Right cardiac atrium (tissue), 5 donors: ENCODE measurements at regions not wholly inside any gene's neighbourhood (a gene's known extent, or its start where the extent isn't known, plus 50 kb on each side); places are given as distances from the start of the nearest gene placed in this dataset.
"Not testable (repeated sequence)": the region's sequence is repeated elsewhere in the genome, so short reads cannot be mapped to it uniquely, and the experiment has no call there.

Experiments
- ATAC-seq, 2 donors: fragments of 200-7000 bp; cut with Tn5 transposase; one replicate each; pipeline versions ENCODE4 v1.8.0 to v1.9.1; 2020; ENCODE audit warnings: moderate library complexity in 2 of 2, mild to moderate bottlenecking in 1 of 2
- DNase-seq, 3 donors: peaks; one replicate each; pipeline ENCODE4 v3.0.0-alpha.2; 2020
- H3K27ac ChIP-seq: one replicate; pipeline ENCODE4 v1.5.1; 2013; ENCODE audit warnings: mild to moderate bottlenecking, low read length, control low read depth, moderate library complexity
- H3K27me3 ChIP-seq: one replicate; pipeline ENCODE4 v1.6.1; 2013; ENCODE audit not compliant: control insufficient read depth, insufficient read depth
- H3K4me1 ChIP-seq: one replicate; pipeline ENCODE4 v1.6.1; 2013; ENCODE audit warnings: low read length; ENCODE audit not compliant: control insufficient read depth, insufficient read depth
- H3K4me3 ChIP-seq: one replicate; pipeline ENCODE4 v1.5.1; 2013; ENCODE audit warnings: low read length, control low read depth
- H3K9me3 ChIP-seq: one replicate; pipeline ENCODE4 v1.6.1; 2013; ENCODE audit warnings: low read length; ENCODE audit not compliant: control insufficient read depth
- WGBS: extraction: QIAGEN DNeasy Blood & Tissue Kit; methylation state at CpG from one replicate; pipeline ENCODE4 v1.1.7; 2013; 5-methylcytosine and 5-hydroxymethylcytosine counted together
- intact Hi-C, 4 donors: fragments of 100-400 bp; cut with DNase I; formaldehyde crosslinking; loops; one replicate each; pipeline versions ENCODE4 v1.11.0 to v1.14.0; 2022 to 2023
- donor health status: healthy with polysubstance abuse.
- donor health status: DM: no; HTN: yes; CAD: no.
- donor health status: DM: no; HTN: no; CAD: no.
- donor health status: DM: no; HTN: yes; CAD: no; lungs with severe emphysema.
- donor health status: DM: yes; HTN: yes; CAD: no.

DNA sequence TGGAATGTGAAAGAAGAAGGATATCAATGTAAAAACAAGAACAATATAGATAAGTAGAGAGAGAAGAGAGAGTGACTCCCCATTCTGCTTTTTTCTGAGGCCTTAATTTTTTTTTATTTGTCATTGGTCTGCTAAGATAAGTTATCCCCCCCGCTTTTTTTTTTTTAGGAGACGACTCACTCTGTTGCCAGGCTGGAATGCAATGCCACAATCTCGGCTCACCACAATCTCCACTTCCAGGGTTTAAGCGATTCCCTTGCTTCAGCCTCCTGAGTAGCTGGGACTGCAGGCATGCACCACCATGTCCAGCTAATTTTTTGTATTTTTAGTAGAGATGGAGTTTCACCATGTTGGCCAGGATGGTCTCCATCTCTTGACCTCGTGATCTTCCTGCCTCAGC, 677.0 kb downstream of the MAFB start:
- intact Hi-C loops, H3K4me3 ChIP-seq, H3K27ac ChIP-seq, H3K9me3 ChIP-seq, ATAC-seq, H3K27me3 ChIP-seq, DNase-seq, H3K4me1 ChIP-seq: not testable (repeated sequence)
- WGBS, result 77% methylated on average over 4 of the region's 5 CpGs

DNA sequence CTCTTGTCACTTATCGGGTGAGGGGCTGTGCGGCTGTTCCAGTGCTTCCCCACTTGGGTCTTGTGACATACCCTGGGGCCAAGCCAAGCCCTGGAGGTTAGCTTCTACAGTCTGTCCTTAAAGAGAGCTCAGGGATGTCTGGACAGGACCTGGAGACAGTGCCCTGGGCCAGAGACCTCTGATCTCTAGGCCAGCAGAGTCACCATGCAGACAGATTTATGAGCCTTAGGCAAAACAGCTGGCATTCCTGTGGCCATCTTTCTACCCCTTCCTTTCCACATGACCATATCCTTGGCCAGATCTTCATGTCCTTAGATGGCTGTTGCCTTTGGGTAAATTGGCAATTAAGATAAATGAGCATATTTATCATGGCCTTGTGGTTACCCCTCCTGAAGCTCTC, 678.6 kb downstream of the MAFB start:
- intact Hi-C loops, result no loop called here
- Histone ChIP-seq H3K4me3 (no peak overlapping the region), H3K9me3 (no peaks in the 10 kb centered on the region), H3K27me3 (no peaks in the 10 kb centered on the region), H3K4me1 (no peaks in the 10 kb centered on the region), H3K27ac (no peak overlapping the region)
- ATAC-seq (no peak), DNase-seq (peak in 1 of 3 donors; percentile 41)
- WGBS, result 70% methylated on average over 2 of the region's 2 CpGs

DNA sequence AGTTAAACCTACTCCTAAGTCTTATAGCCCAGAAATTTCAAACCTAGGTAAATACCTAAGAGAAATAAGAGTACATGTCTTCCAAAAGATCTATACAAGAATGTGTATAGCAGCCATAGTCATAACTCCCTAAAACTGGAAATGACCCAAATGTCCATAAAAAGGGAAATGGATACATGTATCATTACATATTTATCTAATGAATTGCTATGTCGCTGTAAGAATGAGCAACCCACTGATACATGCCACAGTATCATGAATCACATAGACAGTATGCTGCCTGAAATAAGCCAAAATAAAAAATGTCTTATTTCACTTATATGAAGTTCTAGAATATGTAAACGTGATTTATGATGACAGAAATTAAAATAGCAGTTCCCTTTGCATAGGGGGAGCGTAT, 679.5 kb downstream of the MAFB start:
- no peak for ATAC-seq
- 75% methylated on average over 3 of the region's 3 CpGs for WGBS
- no peak for DNase-seq
- Histone ChIP-seq H3K27ac (no peak overlapping the region), H3K9me3 (no peaks in the 10 kb centered on the region), H3K4me3 (no peak overlapping the region), H3K4me1 (no peaks in the 10 kb centered on the region), H3K27me3 (no peaks in the 10 kb centered on the region)
- intact Hi-C loops, result no loop called here

DNA sequence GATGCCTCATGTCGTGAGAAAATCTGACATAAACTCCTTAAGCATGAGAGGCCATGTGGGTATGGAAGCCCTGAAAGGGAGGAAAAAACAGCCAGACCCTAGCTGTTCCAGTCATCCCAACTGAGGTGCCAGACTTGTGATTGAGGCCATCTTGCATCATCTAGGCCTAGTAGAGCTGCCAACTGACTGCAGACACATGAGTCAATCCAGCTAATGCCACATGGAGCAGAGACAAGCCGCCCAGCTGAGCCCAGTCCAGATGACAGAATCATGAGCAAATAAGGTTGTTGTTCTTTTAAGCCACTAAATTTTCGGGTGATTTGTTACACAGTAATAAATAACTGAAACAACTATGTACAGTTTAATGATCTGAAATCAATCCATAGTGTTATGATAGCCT, 680.9 kb downstream of the MAFB start:
- no peak for ATAC-seq
- Histone ChIP-seq H3K4me1 (no peaks in the 10 kb centered on the region), H3K4me3 (no peak overlapping the region), H3K27me3 (no peaks in the 10 kb centered on the region), H3K9me3 (no peaks in the 10 kb centered on the region), H3K27ac (no peak overlapping the region)
- DNase-seq, result no peak
- intact Hi-C loops, result no loop called here
- 84% methylated on average over 3 of the region's 3 CpGs for WGBS

DNA sequence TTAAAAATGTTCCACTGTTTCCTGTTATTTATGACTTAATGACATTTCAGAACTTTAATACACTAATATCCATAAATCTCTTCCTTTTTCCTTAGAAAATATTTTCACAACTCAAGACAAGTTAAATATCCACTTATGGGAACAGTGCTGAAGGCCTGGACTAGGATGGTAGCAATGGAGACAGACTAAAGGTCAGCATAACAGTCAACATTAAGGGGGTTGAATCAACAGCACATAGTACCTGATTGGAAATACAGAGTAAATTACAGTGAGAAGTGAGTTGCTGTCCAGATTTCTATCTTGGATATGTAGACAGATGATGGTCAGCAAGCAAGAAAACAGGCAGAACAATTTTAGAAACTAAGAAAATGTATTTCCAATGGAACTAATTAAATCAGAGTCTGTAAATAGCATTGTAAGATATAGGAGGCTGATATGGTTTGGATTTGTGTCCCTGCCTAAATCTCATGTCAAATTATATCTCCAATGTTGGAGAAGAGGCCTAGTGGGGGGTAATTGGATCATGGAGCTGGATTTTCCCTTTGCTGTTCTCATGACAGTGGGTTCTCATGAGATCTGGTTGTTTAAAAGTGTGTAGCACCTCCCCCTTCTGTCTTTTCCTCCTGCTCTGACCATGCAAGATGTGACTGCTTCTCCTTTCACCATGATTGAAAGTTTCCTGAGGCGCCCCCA, 682.7 kb downstream of the MAFB start:
- Histone ChIP-seq H3K27ac (no peak overlapping the region), H3K9me3 (no peaks in the 10 kb centered on the region), H3K4me3 (no peak overlapping the region), H3K4me1 (no peaks in the 10 kb centered on the region), H3K27me3 (no peaks in the 10 kb centered on the region)
- DNase-seq (no peak), ATAC-seq (no peak)
- WGBS, result 88% methylated on average over 1 of the region's 1 CpG
- intact Hi-C loops, result no loop called here

DNA sequence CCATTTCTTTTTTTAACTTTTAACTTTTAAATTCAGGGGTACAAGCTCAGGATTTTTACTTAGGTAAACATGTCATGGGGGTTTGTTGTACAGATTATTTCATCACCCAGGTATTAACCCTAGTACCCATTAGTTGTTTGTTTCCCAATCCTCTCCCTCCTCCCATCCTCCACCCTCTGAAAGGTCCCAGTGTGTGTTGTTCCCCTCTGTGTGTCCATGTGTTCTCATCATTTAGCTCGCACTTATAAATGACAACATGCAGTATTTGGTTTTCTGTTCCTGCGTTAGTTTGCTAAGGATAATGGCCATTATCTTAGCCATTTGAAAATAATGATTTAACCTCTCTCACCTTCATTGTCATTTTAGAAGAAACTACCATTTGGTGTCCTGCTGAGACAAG, 684.9 kb downstream of the MAFB start:
- H3K9me3 ChIP-seq, H3K4me3 ChIP-seq, intact Hi-C loops, H3K4me1 ChIP-seq, H3K27ac ChIP-seq, H3K27me3 ChIP-seq, ATAC-seq, DNase-seq: not testable (repeated sequence)
- 68% methylated on average over 2 of the region's 2 CpGs for WGBS

DNA sequence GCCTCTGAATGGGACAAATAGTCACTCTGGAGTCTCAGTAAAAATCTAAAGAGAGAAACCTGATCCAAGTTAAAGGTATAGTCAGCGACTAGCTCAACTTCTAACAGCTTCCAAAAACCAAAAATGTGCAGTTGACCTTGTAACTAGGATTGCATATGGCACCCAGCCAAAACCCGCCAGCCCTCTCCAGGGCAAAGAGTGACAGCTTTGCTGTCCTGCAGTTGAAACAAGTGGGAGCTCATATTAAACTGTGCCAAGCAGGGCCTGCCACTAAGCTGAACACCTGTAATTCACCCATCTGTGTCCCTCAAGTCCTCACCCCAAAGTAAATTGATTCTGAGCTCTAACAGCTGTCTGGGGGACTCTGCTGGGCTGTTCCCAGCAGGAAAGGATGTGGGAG, 695.3 kb downstream of the MAFB start:
- peak in 1 of 2 donors; percentile 57 for ATAC-seq
- DNase-seq, result peak; percentile 29 to 69 (median 48)

DNA sequence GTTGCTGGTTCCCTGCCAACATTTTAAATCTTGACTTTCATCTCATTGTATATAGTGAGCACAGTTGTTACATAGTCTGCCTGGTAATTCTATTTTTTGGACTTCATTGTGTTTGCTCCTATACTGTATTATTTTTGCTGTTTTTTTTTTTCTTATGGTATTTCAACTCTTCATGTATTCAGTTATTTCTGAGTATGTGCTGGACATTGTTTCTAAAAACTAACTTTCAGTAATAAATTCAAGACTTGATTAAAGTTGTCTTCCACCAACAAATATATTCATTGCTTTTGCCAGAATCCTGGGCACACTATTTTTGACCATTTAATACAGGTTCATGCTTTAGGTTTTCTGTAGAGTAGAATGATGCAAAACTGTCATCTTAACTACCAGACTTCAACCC, 698.3 kb downstream of the MAFB start:
- H3K27ac ChIP-seq, result no peak overlapping the region
- no peaks in the 10 kb centered on the region for H3K9me3 ChIP-seq
- ATAC-seq, result no peak
- no peak overlapping the region for H3K4me3 ChIP-seq
- no peak for DNase-seq
- H3K27me3 ChIP-seq, result no peaks in the 10 kb centered on the region
- peaks cover 8% of the 10 kb centered on the region for H3K4me1 ChIP-seq
- intact Hi-C loops, result no loop called here

More for the DNA sequence above, 695.3 kb downstream of the MAFB start:
- Histone ChIP-seq H3K27me3 (no peaks in the 10 kb centered on the region), H3K4me3 (no peak overlapping the region), H3K27ac (no peak overlapping the region), H3K4me1 (no peaks in the 10 kb centered on the region), H3K9me3 (no peaks in the 10 kb centered on the region)
- intact Hi-C loops, result no loop called here
- WGBS, result 46% methylated on average over 2 of the region's 2 CpGs

DNA sequence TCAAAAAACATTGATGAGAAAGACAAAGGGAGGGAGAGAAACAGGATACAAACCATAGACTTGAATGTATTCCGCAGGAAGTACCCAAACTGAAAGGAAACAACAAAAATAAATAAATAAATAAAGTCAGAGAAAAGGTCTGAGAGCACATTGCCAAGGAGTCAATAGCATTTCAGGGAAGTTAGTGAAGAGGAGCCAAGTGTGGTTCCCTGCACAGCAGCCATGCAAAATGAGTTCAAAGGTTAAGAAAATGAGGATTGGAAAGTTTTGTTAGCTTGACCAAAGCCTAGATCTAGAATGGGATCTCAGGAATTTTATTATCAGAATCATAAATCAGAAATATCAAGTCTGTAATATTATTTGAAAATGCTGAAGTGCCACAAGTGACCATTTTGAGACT, 700.0 kb downstream of the MAFB start:
- no peaks in the 10 kb centered on the region for H3K27me3 ChIP-seq
- 0% methylated on average over 1 of the region's 1 CpG for WGBS
- DNase-seq, result no peak
- no peaks in the 10 kb centered on the region for H3K9me3 ChIP-seq
- ATAC-seq, result no peak
- H3K27ac ChIP-seq, result no peak overlapping the region
- no peak overlapping the region for H3K4me3 ChIP-seq
- intact Hi-C loops, result no loop called here
- H3K4me1 ChIP-seq, result peaks cover 15% of the 10 kb centered on the region

DNA sequence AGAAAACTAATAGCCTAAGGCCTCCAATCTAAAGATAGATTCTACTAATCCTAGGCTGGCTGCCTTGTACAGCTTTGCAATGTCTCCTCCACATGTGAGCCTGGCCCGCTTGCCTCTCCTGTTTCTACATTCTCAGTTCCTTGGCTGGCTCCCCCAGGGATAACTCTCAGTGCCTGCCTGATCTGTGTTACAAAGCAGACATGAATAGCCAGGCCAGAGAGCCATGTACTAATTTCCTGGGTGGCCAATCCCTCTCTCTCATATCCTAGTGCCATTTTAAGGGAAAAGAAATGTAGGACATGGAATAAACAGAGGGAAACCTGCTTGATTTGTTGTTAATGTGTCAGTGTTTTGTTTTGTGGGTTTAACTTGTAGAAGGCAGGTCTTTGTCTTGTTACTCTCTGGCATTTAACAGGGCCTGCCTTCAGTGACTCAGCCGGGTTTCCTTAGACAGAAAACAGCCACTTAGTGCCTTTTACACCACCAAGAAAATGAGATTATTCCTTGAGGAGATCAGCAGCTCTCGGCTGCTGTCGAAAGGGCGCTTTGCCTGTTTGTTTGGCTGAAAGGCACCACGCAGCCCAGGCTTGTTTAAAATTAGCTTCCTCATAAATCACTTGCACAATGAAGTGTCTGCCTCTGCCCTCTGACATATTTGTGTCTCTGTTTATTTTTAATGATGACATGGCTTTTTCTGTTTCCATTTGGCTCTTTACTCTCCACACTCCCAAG, 702.7 kb downstream of the MAFB start:
- Histone ChIP-seq H3K4me1 (peaks cover 15% of the 10 kb centered on the region), H3K4me3 (no peak overlapping the region)
- intact Hi-C loops, result no loop called here

DNA sequence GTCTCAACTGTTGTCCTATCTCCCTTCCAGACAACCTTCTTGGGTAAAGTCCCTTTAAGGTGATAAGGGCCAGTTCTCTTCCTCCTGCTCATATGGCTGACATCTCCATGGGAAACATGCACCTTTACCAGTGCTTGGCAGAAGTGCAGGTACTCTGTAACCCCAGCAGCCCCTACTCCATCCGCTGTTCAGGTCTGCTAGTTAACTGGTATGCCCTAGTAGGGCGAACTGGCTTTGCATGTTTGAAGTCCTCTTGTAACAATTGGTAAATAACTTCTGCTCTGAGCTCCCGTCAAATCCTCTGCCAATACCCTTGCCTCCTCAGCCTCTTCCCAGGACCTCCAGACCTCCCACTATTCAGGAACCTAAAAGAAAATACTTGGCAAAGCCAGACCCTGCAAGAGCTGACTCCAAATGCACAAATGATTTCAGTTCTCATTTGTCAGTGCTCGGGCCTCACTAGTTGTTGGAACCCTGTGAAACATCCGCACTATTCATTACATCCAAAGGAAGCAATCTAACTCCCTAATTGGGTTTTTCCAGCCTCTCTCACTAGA, 703.7 kb downstream of the MAFB start:
- H3K9me3 ChIP-seq, result no peaks in the 10 kb centered on the region
- peak overlapping the region; percentile 100 for H3K27ac ChIP-seq
- peaks cover 15% of the 10 kb centered on the region for H3K4me1 ChIP-seq
- 82% methylated on average over 5 of the region's 5 CpGs for WGBS
- H3K27me3 ChIP-seq, result no peaks in the 10 kb centered on the region
- no peak for ATAC-seq
- no peak overlapping the region for H3K4me3 ChIP-seq
- DNase-seq, result no peak
- intact Hi-C loops, result no loop called here

More for the DNA sequence above, 702.7 kb downstream of the MAFB start:
- no peaks in the 10 kb centered on the region for H3K9me3 ChIP-seq
- H3K27ac ChIP-seq, result peak overlapping the region; percentile 100
- 16% methylated on average over 6 of the region's 6 CpGs for WGBS
- DNase-seq (peak; percentile 73 to 86 (median 81)), ATAC-seq (peak; percentile 92 to 93)
- no peaks in the 10 kb centered on the region for H3K27me3 ChIP-seq
